ENCODE measurements at regions not wholly inside any gene's neighbourhood (a gene's known extent, or its start where the extent isn't known, plus 50 kb on each side); places are given as distances from the start of the nearest gene placed in this dataset.

DNA sequence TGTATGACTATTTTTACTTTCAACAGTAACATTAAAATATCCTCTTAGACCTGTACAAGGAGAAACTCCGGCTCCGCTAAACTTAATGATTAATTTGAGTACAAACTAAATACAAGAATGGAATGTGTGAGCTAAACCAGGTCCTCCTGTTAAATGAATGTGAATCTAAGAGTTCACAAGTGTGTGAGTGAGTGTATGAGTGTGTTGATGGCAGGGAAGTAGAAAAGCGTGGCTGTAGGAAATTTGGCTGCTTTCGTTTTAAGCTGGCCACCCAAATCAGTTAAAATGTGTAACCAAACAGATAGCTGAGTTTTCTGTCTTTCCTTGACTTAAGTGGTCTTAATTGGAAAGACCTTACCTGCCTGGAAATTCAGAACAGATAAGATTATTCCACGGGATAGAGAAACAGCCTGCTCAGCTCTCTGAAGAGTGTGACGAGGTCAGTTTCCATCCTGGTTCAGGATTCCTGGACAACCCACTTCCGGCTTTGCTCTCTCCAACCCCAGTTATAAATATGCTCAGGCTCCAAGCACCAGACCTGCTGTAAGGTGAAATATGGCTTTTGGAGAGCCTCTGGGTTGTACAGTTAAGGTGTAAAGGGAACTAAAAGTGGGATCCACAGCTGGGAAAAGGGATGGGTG lies 908.6 kb upstream of the EDIL3 start:
- Mint-ChIP-seq H3K27me3 (ENCODE audit: low read depth) (no peaks in the 10 kb centered on the region), H3K27ac (peak overlapping the region; percentile 68), H3K4me1 (peaks cover 3% of the 10 kb centered on the region), H3K4me3 (peak overlapping the region; percentile 40), H3K36me3 (no peaks in the 10 kb centered on the region), H3K9me3 (no peaks in the 10 kb centered on the region)
- DNase-seq (ENCODE audit: low spot score in 2 of 2, unreplicated experiment in 2 of 2), result no peak
- no peak for TF ChIP-seq CTCF (IDR thresholded peaks at IDR 0.05; ENCODE audit: unreplicated experiment)

DNA sequence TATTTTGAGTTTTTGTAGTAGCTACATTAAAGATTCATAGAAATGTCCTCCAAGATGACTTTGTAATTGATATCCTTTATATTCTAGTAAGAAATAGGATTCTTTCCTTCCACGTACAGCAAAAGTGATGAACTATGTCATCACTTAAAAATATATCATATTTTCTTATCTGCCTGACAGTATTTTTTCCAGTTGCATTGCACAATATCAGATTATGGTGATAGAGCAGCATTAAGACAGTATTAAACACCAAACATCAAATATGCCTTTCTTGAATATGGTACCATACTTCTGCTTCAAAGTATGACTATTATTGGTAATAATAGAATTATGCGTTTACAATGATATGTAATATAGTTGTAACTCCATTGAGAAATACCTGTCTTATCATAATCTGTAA lies 919.8 kb upstream of the EDIL3 start:
- no peaks in the 10 kb centered on the region for H3K36me3 Mint-ChIP-seq
- H3K27ac Mint-ChIP-seq, result no peak overlapping the region
- peaks cover 3% of the 10 kb centered on the region for H3K27me3 Mint-ChIP-seq (ENCODE audit: low read depth)
- H3K4me1 Mint-ChIP-seq, result no peaks in the 10 kb centered on the region
- H3K9me3 Mint-ChIP-seq, result no peaks in the 10 kb centered on the region
- H3K4me3 Mint-ChIP-seq, result no peak overlapping the region
- DNase-seq (ENCODE audit: low spot score in 2 of 2, unreplicated experiment in 2 of 2), result no peak
- no peak for TF ChIP-seq CTCF (IDR thresholded peaks at IDR 0.05; ENCODE audit: unreplicated experiment)

DNA sequence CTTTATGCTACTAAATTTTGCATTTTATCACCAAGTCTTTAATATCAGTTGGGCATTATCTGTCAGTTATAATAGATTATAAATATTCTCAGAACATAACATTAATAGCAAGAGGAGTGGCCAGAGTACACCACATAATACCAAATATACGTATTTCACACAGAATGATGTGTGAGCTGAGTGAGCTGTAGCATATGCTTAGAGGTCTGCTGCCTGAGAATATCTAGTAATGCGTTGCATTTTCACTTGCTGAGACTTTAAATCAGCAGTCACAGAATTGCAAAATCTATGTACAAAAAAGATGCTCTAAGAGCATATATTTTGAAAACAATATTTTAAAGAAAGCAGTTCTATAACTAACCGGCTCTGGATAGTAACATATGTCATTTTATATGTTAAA lies 921.1 kb upstream of the EDIL3 start:
- no peaks in the 10 kb centered on the region for H3K36me3 Mint-ChIP-seq
- no peak overlapping the region for H3K4me3 Mint-ChIP-seq
- DNase-seq (ENCODE audit: low spot score in 2 of 2, unreplicated experiment in 2 of 2), result no peak
- peaks cover 3% of the 10 kb centered on the region for H3K27me3 Mint-ChIP-seq (ENCODE audit: low read depth)
- no peak overlapping the region for H3K27ac Mint-ChIP-seq
- no peak for TF ChIP-seq CTCF (IDR thresholded peaks at IDR 0.05; ENCODE audit: unreplicated experiment)
- H3K9me3 Mint-ChIP-seq, result no peaks in the 10 kb centered on the region
- H3K4me1 Mint-ChIP-seq, result no peaks in the 10 kb centered on the region

DNA sequence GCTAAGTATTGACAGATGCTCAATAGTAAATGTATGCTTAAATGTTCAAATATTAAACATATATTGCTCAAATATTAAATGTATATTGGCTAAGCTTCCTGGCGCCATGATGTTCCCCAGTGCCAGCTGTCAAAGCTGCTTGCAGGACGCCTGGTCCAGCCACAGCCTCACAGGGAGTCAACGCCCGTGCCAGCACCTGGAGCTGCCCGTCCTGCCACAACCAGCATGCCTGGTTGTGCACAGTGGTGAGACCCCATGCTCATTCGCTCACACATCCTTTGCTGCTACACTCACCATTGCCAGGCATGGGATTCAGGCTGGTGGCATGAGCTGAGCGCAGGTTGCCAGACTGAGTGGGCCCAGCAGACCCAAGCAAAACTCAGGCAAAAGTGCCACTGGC lies 926.9 kb upstream of the EDIL3 start:
- no peak for DNase-seq (ENCODE audit: low spot score in 2 of 2, unreplicated experiment in 2 of 2)
- H3K4me3 Mint-ChIP-seq, result no peak overlapping the region
- H3K36me3 Mint-ChIP-seq, result no peaks in the 10 kb centered on the region
- peaks cover 3% of the 10 kb centered on the region for H3K27me3 Mint-ChIP-seq (ENCODE audit: low read depth)
- H3K4me1 Mint-ChIP-seq, result no peaks in the 10 kb centered on the region
- no peaks in the 10 kb centered on the region for H3K9me3 Mint-ChIP-seq
- no peak overlapping the region for H3K27ac Mint-ChIP-seq
- TF ChIP-seq CTCF (IDR thresholded peaks at IDR 0.05; ENCODE audit: unreplicated experiment), result no peak

GRCh38 chr5:85320495-85320894 lies 935.8 kb upstream of the EDIL3 start:
- DNase-seq (ENCODE audit: low spot score in 2 of 2, unreplicated experiment in 2 of 2), result no peak
- Mint-ChIP-seq H3K9me3 (no peaks in the 10 kb centered on the region), H3K27me3 (ENCODE audit: low read depth) (no peaks in the 10 kb centered on the region), H3K4me1 (no peaks in the 10 kb centered on the region), H3K27ac (no peak overlapping the region), H3K36me3 (no peaks in the 10 kb centered on the region), H3K4me3 (no peak overlapping the region)
- no peak for TF ChIP-seq CTCF (IDR thresholded peaks at IDR 0.05; ENCODE audit: unreplicated experiment)

DNA sequence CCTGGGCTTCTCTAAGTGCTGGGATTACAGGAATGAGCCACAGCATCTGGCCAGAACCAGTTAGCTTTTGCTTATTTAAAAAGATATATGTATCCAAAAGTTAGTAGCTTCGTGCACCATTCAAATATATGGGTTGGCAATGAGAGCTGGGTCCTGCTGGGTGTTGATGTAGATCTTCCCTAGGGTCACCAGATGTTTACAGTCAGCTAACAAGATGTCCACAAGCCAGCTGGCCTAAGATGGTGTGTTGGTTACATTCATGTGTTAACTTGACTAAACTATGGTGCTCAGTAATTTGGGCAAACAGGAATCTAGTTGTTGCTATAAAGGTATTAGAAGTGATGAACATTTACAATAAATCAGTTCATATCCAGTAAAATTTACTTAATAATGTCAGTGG lies 948.6 kb upstream of the EDIL3 start:
- DNase-seq (ENCODE audit: low spot score in 2 of 2, unreplicated experiment in 2 of 2), result no peak
- no peaks in the 10 kb centered on the region for H3K9me3 Mint-ChIP-seq
- H3K4me1 Mint-ChIP-seq, result no peaks in the 10 kb centered on the region
- no peak overlapping the region for H3K4me3 Mint-ChIP-seq
- no peak overlapping the region for H3K27ac Mint-ChIP-seq
- H3K27me3 Mint-ChIP-seq (ENCODE audit: low read depth), result no peaks in the 10 kb centered on the region
- no peak for TF ChIP-seq CTCF (IDR thresholded peaks at IDR 0.05; ENCODE audit: unreplicated experiment)
- no peaks in the 10 kb centered on the region for H3K36me3 Mint-ChIP-seq

Data from mesothelial cell of epicardium (in vitro differentiated cells).